CD4-positive, alpha-beta T cell treated with Interleukin-17A for 1 hour (primary cell): ENCODE measurements at regions not wholly inside any gene's neighbourhood (a gene's known extent, or its start where the extent isn't known, plus 50 kb on each side); places are given as distances from the start of the nearest gene placed in this dataset.

ENCODE experiments used
- DNase-seq: peaks from one replicate; pipeline ENCODE4 v3.0.0-alpha.2; 2020

- DNase-seq = no peak
Observed at GRCh38 chr10:4687397-4687796, 138.6 kb upstream of the AKR1E2 start.

GRCh38 chr10:4686644-4686996 is 139.4 kb upstream of the AKR1E2 start:
- no peak for DNase-seq

- no peak for DNase-seq
Observed at GRCh38 chr10:4685904-4686643, 139.9 kb upstream of the AKR1E2 start.

- DNase-seq = no peak
Observed at GRCh38 chr10:4685491-4685890, 140.5 kb upstream of the AKR1E2 start.

GRCh38 chr10:4684434-4684833 is 141.6 kb upstream of the AKR1E2 start:
- no peak for DNase-seq

GRCh38 chr10:4683838-4684237 is 142.2 kb upstream of the AKR1E2 start:
- DNase-seq = no peak

- no peak for DNase-seq
Observed at GRCh38 chr10:4683137-4683536, 142.9 kb upstream of the AKR1E2 start.

- no peak for DNase-seq
Observed at GRCh38 chr10:4678951-4679671, 146.9 kb upstream of the AKR1E2 start.

GRCh38 chr10:4678023-4678950 is 147.7 kb upstream of the AKR1E2 start:
- DNase-seq = no peak

GRCh38 chr10:4677296-4678021 is 148.5 kb upstream of the AKR1E2 start:
- DNase-seq = no peak

- DNase-seq = no peak
Observed at GRCh38 chr10:4676566-4676965, 149.4 kb upstream of the AKR1E2 start.

- DNase-seq = no peak
Observed at GRCh38 chr10:4675808-4676207, 150.2 kb upstream of the AKR1E2 start.

GRCh38 chr10:4673279-4674040 is 152.5 kb upstream of the AKR1E2 start:
- no peak for DNase-seq

GRCh38 chr10:4672201-4672600 is 153.8 kb upstream of the AKR1E2 start:
- DNase-seq = no peak

- DNase-seq = no peak
Observed at GRCh38 chr10:4671451-4672145, 154.4 kb upstream of the AKR1E2 start.

GRCh38 chr10:4670737-4671136 is 155.3 kb upstream of the AKR1E2 start:
- DNase-seq = no peak

- DNase-seq = no peak
Observed at GRCh38 chr10:4669585-4669984, 156.4 kb upstream of the AKR1E2 start.

- no peak for DNase-seq
Observed at GRCh38 chr10:4663162-4663992, 162.6 kb upstream of the AKR1E2 start.

GRCh38 chr10:4662576-4663161 is 163.3 kb upstream of the AKR1E2 start:
- no peak for DNase-seq
